IPS-15b (cell line): ENCODE measurements at regions not wholly inside any gene's neighbourhood (a gene's known extent, or its start where the extent isn't known, plus 50 kb on each side); places are given as distances from the start of the nearest gene placed in this dataset.

Source experiments
- H3K27me3 ChIP-seq: one replicate; pipeline ENCODE4 v1.6.1; 2013; ENCODE audit warnings: low read length; ENCODE audit not compliant: control insufficient read depth, insufficient read depth
- H3K36me3 ChIP-seq: one replicate; pipeline ENCODE4 v1.6.1; 2013; ENCODE audit warnings: low read length; ENCODE audit not compliant: control insufficient read depth, insufficient read depth
- H3K4me1 ChIP-seq: one replicate; pipeline ENCODE4 v1.6.1; 2013; ENCODE audit warnings: mild to moderate bottlenecking, low read length; ENCODE audit not compliant: control insufficient read depth, insufficient read depth
- H3K4me3 ChIP-seq: one replicate; pipeline ENCODE4 v1.5.1; 2013; ENCODE audit warnings: low read depth, low read length
- H3K9ac ChIP-seq: one replicate; pipeline ENCODE4 v1.6.1; 2013; ENCODE audit warnings: low read depth, mild to moderate bottlenecking, low read length
- H3K9me3 ChIP-seq: one replicate; pipeline ENCODE4 v1.6.1; 2013; ENCODE audit warnings: mild to moderate bottlenecking, low read length; ENCODE audit not compliant: control insufficient read depth, insufficient read depth

DNA sequence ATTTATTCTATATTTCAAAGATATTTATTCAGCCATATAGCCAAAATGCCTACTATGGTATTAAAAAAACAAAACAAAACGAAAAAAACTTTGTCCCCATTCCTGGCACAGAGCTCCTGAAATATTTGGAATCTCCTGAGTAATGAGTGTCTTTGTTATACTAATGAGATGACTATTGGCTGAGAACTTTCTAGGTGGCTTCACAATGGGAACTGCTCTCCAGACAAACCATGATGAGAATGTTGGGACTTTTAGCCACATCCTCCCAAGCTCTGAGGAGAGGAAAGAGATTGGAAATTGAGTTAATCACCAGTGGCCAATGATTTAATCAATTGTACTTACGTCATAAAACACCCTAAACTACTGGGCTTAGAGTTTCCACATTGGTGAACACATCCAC is 631.8 kb upstream of the SETBP1 start:
- Histone ChIP-seq H3K27me3 (no peaks in the 10 kb centered on the region), H3K4me3 (no peak overlapping the region), H3K4me1 (peaks cover 6% of the 10 kb centered on the region), H3K9me3 (no peaks in the 10 kb centered on the region), H3K9ac (no peak overlapping the region), H3K36me3 (no peaks in the 10 kb centered on the region)

DNA sequence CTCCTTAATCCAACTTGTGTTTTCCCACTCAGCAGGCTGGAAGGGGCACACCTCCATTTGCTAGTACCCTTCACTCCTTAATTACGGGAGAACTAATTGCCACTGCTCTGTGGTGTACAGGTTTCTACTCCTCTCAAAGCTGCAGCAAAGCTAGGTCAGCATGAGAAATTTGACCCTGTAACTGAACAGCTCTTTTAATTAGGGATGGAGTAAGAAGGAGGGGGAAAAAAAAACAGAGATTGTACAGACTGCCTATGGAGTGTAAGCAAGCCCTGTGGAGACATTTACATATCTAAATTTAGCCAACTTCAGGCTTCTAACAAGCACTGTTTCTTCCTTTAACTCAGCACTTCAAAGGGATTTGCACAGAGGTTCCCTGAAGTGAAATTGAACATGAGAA is 629.7 kb upstream of the SETBP1 start:
- H3K9ac ChIP-seq = no peak overlapping the region
- H3K36me3 ChIP-seq = no peaks in the 10 kb centered on the region
- no peaks in the 10 kb centered on the region for H3K9me3 ChIP-seq
- H3K4me1 ChIP-seq = peaks cover 6% of the 10 kb centered on the region
- no peak overlapping the region for H3K4me3 ChIP-seq
- H3K27me3 ChIP-seq = no peaks in the 10 kb centered on the region

DNA sequence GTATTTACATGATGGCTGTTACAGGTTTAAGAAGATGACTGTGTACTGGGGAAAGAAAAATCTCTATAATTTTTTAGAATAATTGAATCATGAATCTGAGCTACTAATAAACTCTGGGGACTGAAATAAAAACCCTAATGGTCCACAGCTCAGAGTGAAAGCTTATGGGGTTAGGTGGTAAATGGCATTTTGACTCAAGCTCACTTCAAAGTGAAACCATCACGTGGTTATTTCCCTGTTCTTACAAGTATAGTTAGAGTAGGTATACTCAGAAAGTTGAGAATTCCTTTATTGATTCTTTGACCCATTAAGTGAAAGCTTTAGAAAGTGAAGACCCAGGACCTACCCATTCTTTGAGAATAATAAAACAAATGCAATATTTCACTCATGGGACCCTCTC is 626.2 kb upstream of the SETBP1 start:
- H3K36me3 ChIP-seq = no peaks in the 10 kb centered on the region
- H3K27me3 ChIP-seq = no peaks in the 10 kb centered on the region
- H3K9ac ChIP-seq = no peak overlapping the region
- peaks cover 6% of the 10 kb centered on the region for H3K4me1 ChIP-seq
- no peak overlapping the region for H3K4me3 ChIP-seq
- no peaks in the 10 kb centered on the region for H3K9me3 ChIP-seq

DNA sequence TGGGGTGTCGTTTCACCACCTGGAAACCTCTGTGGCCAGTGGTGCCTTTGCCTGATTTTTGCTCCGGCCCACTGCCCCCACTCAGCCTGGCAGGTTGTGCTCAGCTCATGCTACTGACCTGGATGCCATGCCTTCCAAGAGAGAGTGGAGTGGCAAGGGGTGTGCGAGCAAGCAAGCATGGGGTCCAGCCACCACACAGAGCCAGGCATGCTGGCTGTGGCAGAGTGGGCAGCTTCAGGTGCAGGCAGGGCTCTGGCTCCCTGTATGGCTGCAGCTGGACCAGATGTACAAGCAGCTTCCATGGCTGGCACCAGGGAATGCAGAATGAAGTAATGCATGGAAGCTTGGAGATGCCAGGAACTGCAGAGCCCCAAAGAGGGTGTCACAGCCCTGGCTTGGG is 620.5 kb upstream of the SETBP1 start:
- no peaks in the 10 kb centered on the region for H3K27me3 ChIP-seq
- no peaks in the 10 kb centered on the region for H3K4me1 ChIP-seq
- H3K9me3 ChIP-seq = peaks cover 5% of the 10 kb centered on the region
- no peak overlapping the region for H3K4me3 ChIP-seq
- no peaks in the 10 kb centered on the region for H3K36me3 ChIP-seq
- no peak overlapping the region for H3K9ac ChIP-seq

DNA sequence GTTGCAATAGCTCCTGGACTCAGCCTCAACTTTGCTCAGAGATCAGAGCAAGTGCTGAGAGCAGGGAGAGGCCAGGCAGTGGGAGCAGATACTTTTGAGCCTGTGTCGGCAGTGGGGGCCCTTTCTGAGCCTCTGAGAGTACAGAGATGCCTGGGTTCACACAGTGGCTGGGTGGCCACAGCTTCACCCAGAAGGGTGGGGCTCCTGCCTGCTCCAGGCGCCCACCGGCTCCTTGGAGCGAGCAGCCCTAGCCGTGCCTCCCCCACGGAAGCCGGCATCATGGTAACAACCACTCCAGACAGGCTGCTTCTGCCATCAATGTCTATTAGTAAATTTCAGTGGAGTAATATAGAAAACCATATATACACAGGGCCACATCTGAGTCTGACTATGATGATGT is 619.2 kb upstream of the SETBP1 start:
- Histone ChIP-seq H3K4me1 (no peaks in the 10 kb centered on the region), H3K9me3 (peaks cover 5% of the 10 kb centered on the region), H3K9ac (no peak overlapping the region), H3K36me3 (no peaks in the 10 kb centered on the region), H3K4me3 (no peak overlapping the region), H3K27me3 (no peaks in the 10 kb centered on the region)

DNA sequence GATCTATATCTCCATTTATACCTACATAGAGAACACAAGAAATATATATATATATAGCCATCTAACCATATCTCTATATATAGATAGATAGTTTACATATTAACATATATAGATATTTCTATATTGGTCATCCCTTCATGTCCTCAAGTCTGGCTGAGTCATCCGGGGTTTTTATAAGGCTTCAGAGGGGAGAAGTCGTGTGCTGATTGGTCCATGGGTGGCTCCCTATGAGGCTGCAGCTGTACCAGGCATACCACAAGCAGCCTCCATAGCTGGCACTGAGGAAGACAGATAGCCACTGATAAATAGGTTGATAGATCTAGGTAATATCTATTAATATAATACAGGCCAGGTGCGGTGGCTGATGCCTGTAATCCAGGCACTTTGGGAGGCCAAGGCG is 618.3 kb upstream of the SETBP1 start:
- Histone ChIP-seq H3K9ac (no peak overlapping the region), H3K9me3 (peaks cover 5% of the 10 kb centered on the region), H3K27me3 (no peaks in the 10 kb centered on the region), H3K4me3 (no peak overlapping the region), H3K36me3 (no peaks in the 10 kb centered on the region), H3K4me1 (no peaks in the 10 kb centered on the region)

DNA sequence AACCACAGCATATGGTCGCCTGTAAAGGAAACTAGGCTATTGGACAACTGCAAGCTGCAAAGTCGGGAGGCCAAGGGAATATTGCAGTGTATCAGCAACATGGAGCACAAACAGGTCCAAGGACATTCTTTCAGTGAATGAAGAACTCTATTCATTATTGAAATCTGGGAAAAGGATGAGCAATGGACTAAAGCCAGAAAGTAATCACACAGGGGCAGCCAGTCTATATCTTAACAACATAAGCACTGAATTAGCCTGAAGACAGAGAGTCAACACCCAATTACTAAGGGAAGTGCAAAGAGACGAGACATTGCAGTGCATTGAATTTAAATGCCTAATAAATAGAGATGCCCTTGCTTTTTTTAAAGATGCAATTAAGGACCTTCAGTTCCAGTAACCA is 615.5 kb upstream of the SETBP1 start:
- no peaks in the 10 kb centered on the region for H3K36me3 ChIP-seq
- H3K9ac ChIP-seq = no peak overlapping the region
- no peaks in the 10 kb centered on the region for H3K4me1 ChIP-seq
- peaks cover 5% of the 10 kb centered on the region for H3K9me3 ChIP-seq
- H3K4me3 ChIP-seq = no peak overlapping the region
- H3K27me3 ChIP-seq = no peaks in the 10 kb centered on the region

DNA sequence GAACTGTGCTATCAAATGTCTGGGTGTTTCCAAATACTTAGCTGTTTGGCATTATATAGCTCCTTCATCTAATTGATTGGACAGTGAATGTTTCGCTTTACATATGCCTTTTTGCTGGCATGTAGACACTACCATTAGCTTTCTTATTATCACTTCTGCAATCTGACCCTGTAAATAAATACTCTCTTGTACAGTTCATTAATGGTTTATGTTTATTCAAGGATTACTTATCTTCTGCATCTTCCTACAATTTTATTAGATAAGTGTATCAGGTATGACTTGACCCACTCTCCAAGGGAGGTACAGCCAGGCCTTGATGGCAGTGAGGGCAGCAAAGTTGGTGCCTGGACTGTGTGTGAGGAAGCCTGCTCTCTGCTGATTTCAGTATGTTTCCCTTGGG is 614.1 kb upstream of the SETBP1 start:
- Histone ChIP-seq H3K9me3 (no peaks in the 10 kb centered on the region), H3K9ac (no peak overlapping the region), H3K4me1 (no peaks in the 10 kb centered on the region), H3K36me3 (no peaks in the 10 kb centered on the region), H3K27me3 (no peaks in the 10 kb centered on the region), H3K4me3 (no peak overlapping the region)

DNA sequence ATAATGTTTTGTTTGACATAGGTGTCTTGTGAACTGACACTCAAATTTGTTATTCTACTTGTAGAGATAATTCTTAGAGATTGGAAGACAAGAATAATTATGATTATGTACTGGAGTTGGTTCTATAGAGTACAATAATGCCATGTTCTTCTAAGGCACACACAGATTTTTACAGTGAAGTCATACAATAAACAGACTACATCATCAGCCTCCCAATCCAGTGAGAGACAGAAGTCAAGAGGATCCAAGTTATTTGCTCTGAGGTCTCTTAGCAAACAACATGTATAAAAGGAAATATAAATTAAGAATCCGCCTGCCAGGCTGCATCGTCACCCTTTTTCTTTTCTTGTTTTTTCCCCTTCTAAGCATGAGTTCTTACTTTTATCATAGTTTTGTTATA is 613.5 kb upstream of the SETBP1 start:
- Histone ChIP-seq H3K9me3 (no peaks in the 10 kb centered on the region), H3K9ac (no peak overlapping the region), H3K27me3 (no peaks in the 10 kb centered on the region), H3K4me1 (no peaks in the 10 kb centered on the region), H3K4me3 (no peak overlapping the region), H3K36me3 (no peaks in the 10 kb centered on the region)

DNA sequence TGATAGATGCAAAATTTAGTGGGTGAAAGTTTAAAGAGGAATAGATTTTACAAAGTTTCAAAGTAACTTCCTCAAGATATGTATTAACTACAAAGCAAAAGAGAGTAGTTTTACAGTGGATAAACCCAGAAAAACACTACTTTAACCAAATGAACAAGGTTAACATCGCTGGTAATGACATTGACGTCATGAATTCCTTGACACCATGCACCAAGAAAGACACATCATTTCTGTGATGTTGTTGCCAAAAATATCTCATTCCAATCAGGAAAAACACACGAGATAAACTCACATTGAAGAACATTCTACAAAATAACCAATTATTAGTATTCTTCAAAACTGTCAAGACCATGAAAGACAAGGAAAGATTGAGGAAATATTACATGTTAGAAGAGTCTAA is 605.6 kb upstream of the SETBP1 start:
- no peaks in the 10 kb centered on the region for H3K36me3 ChIP-seq
- no peak overlapping the region for H3K9ac ChIP-seq
- no peaks in the 10 kb centered on the region for H3K9me3 ChIP-seq
- H3K4me3 ChIP-seq = no peak overlapping the region
- no peaks in the 10 kb centered on the region for H3K4me1 ChIP-seq
- no peaks in the 10 kb centered on the region for H3K27me3 ChIP-seq

DNA sequence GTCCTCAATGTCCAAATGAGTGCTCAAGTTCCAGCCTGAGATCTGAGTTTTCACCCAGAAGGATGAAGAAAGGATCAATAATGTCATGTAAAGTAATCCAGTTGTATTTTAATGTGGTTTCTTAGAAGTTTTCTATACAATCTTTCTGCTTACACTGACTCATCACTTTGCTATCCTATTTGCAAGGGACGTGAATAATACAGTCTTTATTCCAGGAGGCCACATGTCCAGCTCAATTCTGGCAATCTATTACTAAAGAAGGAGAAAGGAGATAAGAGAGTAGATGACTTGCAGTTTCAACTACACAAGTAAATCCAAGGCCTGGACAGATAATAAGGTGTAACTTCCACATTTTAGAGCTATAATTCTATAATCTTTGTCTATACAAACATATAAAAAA is 601.1 kb upstream of the SETBP1 start:
- no peak overlapping the region for H3K4me3 ChIP-seq
- no peak overlapping the region for H3K9ac ChIP-seq
- no peaks in the 10 kb centered on the region for H3K4me1 ChIP-seq
- H3K9me3 ChIP-seq = no peaks in the 10 kb centered on the region
- no peaks in the 10 kb centered on the region for H3K27me3 ChIP-seq
- no peaks in the 10 kb centered on the region for H3K36me3 ChIP-seq

DNA sequence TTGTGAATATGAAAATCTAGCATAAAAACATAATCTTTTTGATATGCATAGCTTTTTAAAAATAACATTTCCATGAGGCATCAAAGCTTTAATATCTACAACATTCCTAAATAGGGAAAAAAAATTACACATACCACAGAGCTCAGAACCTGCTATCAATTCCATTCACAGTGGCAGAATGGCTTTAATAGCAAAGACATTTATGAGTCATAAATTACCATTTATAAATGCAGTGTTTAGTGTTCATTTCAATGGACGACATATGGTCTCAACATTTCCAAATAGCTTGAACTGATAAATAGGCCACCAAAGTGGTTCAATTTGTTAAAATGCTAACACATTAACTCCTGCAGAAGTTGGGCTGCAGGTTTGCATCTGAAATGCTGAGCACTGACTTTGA is 600.6 kb upstream of the SETBP1 start:
- no peak overlapping the region for H3K9ac ChIP-seq
- no peaks in the 10 kb centered on the region for H3K36me3 ChIP-seq
- H3K4me3 ChIP-seq = no peak overlapping the region
- H3K4me1 ChIP-seq = no peaks in the 10 kb centered on the region
- no peaks in the 10 kb centered on the region for H3K9me3 ChIP-seq
- no peaks in the 10 kb centered on the region for H3K27me3 ChIP-seq

DNA sequence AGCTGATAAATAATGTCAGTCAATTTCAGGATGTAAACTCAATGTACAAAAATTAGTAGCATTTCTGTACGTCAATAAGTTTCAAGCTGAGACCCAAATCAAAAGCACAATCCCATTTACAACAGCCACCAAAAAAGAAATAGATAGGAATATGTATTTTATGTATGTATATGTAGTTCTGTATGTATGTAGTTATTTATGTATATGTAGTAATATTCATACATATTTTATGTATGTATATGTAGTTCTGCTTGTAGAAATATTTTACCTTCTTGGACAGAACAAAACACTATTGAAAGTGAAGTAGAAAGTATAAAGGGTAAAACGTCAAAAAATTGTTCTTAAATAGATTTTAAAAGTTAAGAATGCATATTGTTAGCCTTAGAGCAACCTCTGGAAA is 591.0 kb upstream of the SETBP1 start:
- Histone ChIP-seq H3K9ac (no peak overlapping the region), H3K4me1 (peaks cover 6% of the 10 kb centered on the region), H3K4me3 (no peak overlapping the region), H3K36me3 (no peaks in the 10 kb centered on the region), H3K9me3 (no peaks in the 10 kb centered on the region), H3K27me3 (no peaks in the 10 kb centered on the region)
